HEK293T (cell line): ENCODE measurements at regions not wholly inside any gene's neighbourhood (a gene's known extent, or its start where the extent isn't known, plus 50 kb on each side); places are given as distances from the start of the nearest gene placed in this dataset.
"Not testable (repeated sequence)": the region's sequence is repeated elsewhere in the genome, so short reads cannot be mapped to it uniquely, and the experiment has no call there.

Source experiments
- CTCF ChIA-PET: fragments of 350-600 bp; formaldehyde crosslinking; extraction: SDS; loops from one replicate; lab custom pipeline; 2021; ENCODE audit warnings: antibody characterized with exemption, inconsistent platforms; lab: Yijun Ruan, JAX
- POLR2A ChIA-PET: fragments of 350-600 bp; formaldehyde crosslinking; extraction: SDS; loops from one replicate; lab custom pipeline; 2020; ENCODE audit warnings: antibody characterized with exemption, inconsistent platforms; lab: Yijun Ruan, JAX
- DNase-seq: peaks from one replicate; pipeline ENCODE4 v3.0.0; 2012; ENCODE audit warnings: mixed read lengths; ENCODE audit errors: extremely low spot score
- ARNT ChIP-seq: fragments of 450-650 bp; IDR thresholded peaks from 2 replicates; pipeline ENCODE4 v1.6.1; 2017; ENCODE audit warnings: mild to moderate bottlenecking
- BHLHE40 ChIP-seq: fragments of 450-650 bp; IDR thresholded peaks from 2 replicates; pipeline ENCODE4 v1.6.1; 2016; ENCODE audit warnings: mild to moderate bottlenecking, moderate library complexity, borderline replicate concordance
- CTBP1 ChIP-seq: fragments of 450-650 bp; IDR thresholded peaks from 2 replicates; pipeline ENCODE4 v1.6.1; 2016; ENCODE audit warnings: borderline replicate concordance
- ELF4 ChIP-seq: fragments of 450-650 bp; IDR thresholded peaks from 2 replicates; pipeline ENCODE4 v1.6.1; 2017; ENCODE audit warnings: antibody characterized with exemption
- FOXA1 ChIP-seq: fragments of 450-650 bp; IDR thresholded peaks from 2 replicates; pipeline ENCODE4 v1.6.1; 2016; ENCODE audit warnings: mild to moderate bottlenecking
- FOXK2 ChIP-seq: fragments of 450-650 bp; IDR thresholded peaks from 2 replicates; pipeline ENCODE4 v1.6.1; 2016; ENCODE audit warnings: mild to moderate bottlenecking
- FOXM1 ChIP-seq: fragments of 450-650 bp; IDR thresholded peaks from 2 replicates; pipeline ENCODE4 v1.6.1; 2017; ENCODE audit warnings: mild to moderate bottlenecking, borderline replicate concordance
- HDGF ChIP-seq: fragments of 450-650 bp; IDR thresholded peaks from 2 replicates; pipeline ENCODE4 v1.6.1; 2017; ENCODE audit warnings: antibody characterized with exemption, borderline replicate concordance
- L3MBTL2 ChIP-seq: fragments of 450-650 bp; conservative IDR thresholded peaks from 2 replicates; pipeline ENCODE4 v1.6.1; 2016; ENCODE audit warnings: mild to moderate bottlenecking
- LEF1 ChIP-seq: fragments of 450-650 bp; IDR thresholded peaks from 2 replicates; pipeline ENCODE4 v1.6.1; 2017; ENCODE audit warnings: mild to moderate bottlenecking, borderline replicate concordance
- NFRKB ChIP-seq: fragments of 450-650 bp; IDR thresholded peaks from 2 replicates; pipeline ENCODE4 v1.6.1; 2016; ENCODE audit warnings: mild to moderate bottlenecking, moderate library complexity
- PKNOX1 ChIP-seq: fragments of 450-650 bp; IDR thresholded peaks from 2 replicates; pipeline ENCODE4 v1.6.1; 2016
- SP1 ChIP-seq: fragments of 450-650 bp; IDR thresholded peaks from 2 replicates; pipeline ENCODE4 v1.6.1; 2017
- SUZ12 ChIP-seq: fragments of 450-650 bp; IDR thresholded peaks from 2 replicates; pipeline ENCODE4 v1.6.1; 2016; ENCODE audit warnings: mild to moderate bottlenecking
- TARDBP ChIP-seq: fragments of 450-650 bp; IDR thresholded peaks from 2 replicates; pipeline ENCODE4 v1.6.1; 2016
- ZNF384 ChIP-seq: fragments of 450-650 bp; IDR thresholded peaks from 2 replicates; pipeline ENCODE4 v1.6.1; 2016

- no peak for DNase-seq
- POLR2A ChIA-PET, result no interaction called here
- CTCF ChIA-PET, result no interaction called here
- TF ChIP-seq CTBP1 (no peak), ELF4 (no peak), SUZ12 (no peak), ARNT (no peak), NFRKB (no peak), PKNOX1 (no peak), SP1 (no peak), FOXM1 (no peak), TARDBP (no peak), ZNF384 (no peak), FOXK2 (no peak), FOXA1 (no peak), LEF1 (no peak), L3MBTL2 (no peak), HDGF (no peak), BHLHE40 (no peak)
Observed at GRCh38 chr10:65413001-65413400, 1512.8 kb upstream of the LRRTM3 start.

GRCh38 chr10:65415318-65415717 is 1510.5 kb upstream of the LRRTM3 start:
- ChIA-PET CTCF (interaction anchor here (0.7 kb wide), 1 partner anchor 929 kb away, joined by 3 read pairs; no protein-coding TSS in a partner anchor), POLR2A (no interaction called here)
- TF ChIP-seq ELF4, result no peak
- no peak for TF ChIP-seq SUZ12
- TF ChIP-seq FOXM1, result no peak
- TF ChIP-seq FOXA1, result no peak
- no peak for TF ChIP-seq ZNF384
- no peak for TF ChIP-seq FOXK2
- no peak for TF ChIP-seq BHLHE40
- TF ChIP-seq NFRKB, result no peak
- no peak for TF ChIP-seq LEF1
- no peak for TF ChIP-seq HDGF
- TF ChIP-seq PKNOX1, result no peak
- TF ChIP-seq TARDBP, result no peak
- TF ChIP-seq CTBP1, result no peak
- no peak for DNase-seq

- TF ChIP-seq ELF4 (no peak), SP1 (no peak), HDGF (no peak)
- ChIA-PET POLR2A (no interaction called here), CTCF (no interaction called here)
- DNase-seq, result no peak
Observed at GRCh38 chr10:65416094-65416493, 1509.7 kb upstream of the LRRTM3 start.

- POLR2A ChIA-PET, result no interaction called here
- no peak for DNase-seq
- CTCF ChIA-PET, result no interaction called here
- no peak for TF ChIP-seq BHLHE40
Observed at GRCh38 chr10:65419629-65420028, 1506.2 kb upstream of the LRRTM3 start.

- TF ChIP-seq LEF1 (no peak), FOXA1 (no peak), SUZ12 (no peak), SP1 (no peak), ZNF384 (no peak), L3MBTL2 (no peak), TARDBP (no peak), BHLHE40 (no peak), HDGF (no peak), ARNT (no peak), NFRKB (no peak), FOXM1 (no peak), ELF4 (no peak), FOXK2 (no peak), PKNOX1 (no peak), CTBP1 (no peak)
- CTCF ChIA-PET, result no interaction called here
- no peak for DNase-seq
- POLR2A ChIA-PET, result no interaction called here
Observed at GRCh38 chr10:65423043-65423442, 1502.8 kb upstream of the LRRTM3 start.

GRCh38 chr10:65429381-65429780 is 1496.5 kb upstream of the LRRTM3 start:
- DNase-seq, CTCF ChIA-PET, POLR2A ChIA-PET: not testable (repeated sequence)

- TF ChIP-seq ELF4 (no peak), SP1 (no peak), L3MBTL2 (no peak), HDGF (no peak), LEF1 (no peak), SUZ12 (no peak), PKNOX1 (no peak), ARNT (no peak), ZNF384 (no peak), FOXM1 (no peak), FOXA1 (no peak)
- DNase-seq, result no peak
- POLR2A ChIA-PET, result no interaction called here
- CTCF ChIA-PET, result no interaction called here
Observed at GRCh38 chr10:65430979-65431378, 1494.9 kb upstream of the LRRTM3 start.
